Peyer's patch (tissue), 4 donors: ENCODE measurements at regions not wholly inside any gene's neighbourhood (a gene's known extent, or its start where the extent isn't known, plus 50 kb on each side); places are given as distances from the start of the nearest gene placed in this dataset.

ENCODE experiments used
- DNase-seq, 3 donors: peaks; one replicate each; pipeline ENCODE4 v3.0.0-alpha.2; 2017 to 2019
- H3K27ac ChIP-seq, 4 donors: fragments of 200-600 bp; sonication (generic); one replicate each; pipeline ENCODE4 v1.5.1; 2016 to 2019
- H3K27me3 ChIP-seq, 2 donors: fragments of 200-600 bp; sonication (generic); one replicate each; pipeline ENCODE4 v1.5.1; 2019
- H3K36me3 ChIP-seq, 3 donors: fragments of 200-600 bp; sonication (generic); one replicate each; pipeline ENCODE4 v1.5.1; 2016 to 2019
- H3K4me1 ChIP-seq, 4 donors: fragments of 200-600 bp; sonication (generic); one replicate each; pipeline ENCODE4 v1.5.1; 2016 to 2019
- H3K4me3 ChIP-seq, 4 donors: fragments of 200-600 bp; sonication (generic); 1 replicate in 3 of 4; 2 replicates in 1 of 4; pipeline ENCODE4 v1.5.1; 2016 to 2019; ENCODE audit warnings: mild to moderate bottlenecking in 1 of 4
- H3K9me3 ChIP-seq, 4 donors: fragments of 200-600 bp; sonication (generic); one replicate each; pipeline ENCODE4 v1.5.1; 2016 to 2019; ENCODE audit warnings: mild to moderate bottlenecking in 1 of 4
- POLR2A ChIP-seq, 2 donors: fragments of 450-650 bp; IDR thresholded peaks; one replicate each; pipeline ENCODE4 v1.5.1; 2017; ENCODE audit warnings: antibody characterized with exemption in 2 of 2, mild to moderate bottlenecking in 2 of 2, moderate library complexity in 2 of 2
- TF ChIP-seq, protein P1 (sequence below), 6 experiments: fragments of 450-650 bp in 4 of 6; fragments of 200-600 bp in 2 of 6; sonication (generic) in 1 of 6; IDR thresholded peaks; one replicate each; pipeline ENCODE4 v1.5.1; 2017 to 2019; ENCODE audit warnings: antibody characterized with exemption in 6 of 6, mild to moderate bottlenecking in 3 of 6, moderate library complexity in 1 of 6

DNA sequence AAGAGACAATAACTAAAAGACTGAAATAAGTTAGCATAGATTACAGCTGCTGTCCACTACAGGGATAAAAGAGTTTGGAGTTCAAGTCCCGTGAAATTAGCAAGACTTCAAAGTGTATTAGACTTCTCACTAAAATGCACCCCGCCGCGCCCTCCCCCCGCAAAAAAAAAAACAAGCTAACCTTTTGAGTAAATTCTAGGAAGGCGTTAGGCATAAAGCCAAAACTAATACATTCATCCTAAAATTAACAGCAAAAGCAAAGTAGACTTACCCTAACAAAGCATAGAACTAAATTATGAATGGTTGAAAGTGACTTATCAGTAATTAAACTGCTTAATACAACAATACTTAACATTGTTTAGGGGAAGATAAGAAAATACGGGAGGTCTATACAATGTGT is 581.0 kb upstream of the CHORDC1 start:
- no peak overlapping the region for H3K27ac ChIP-seq
- H3K4me1 ChIP-seq = no peaks in the 10 kb centered on the region
- H3K27me3 ChIP-seq = no peaks in the 10 kb centered on the region
- H3K36me3 ChIP-seq = no peaks in the 10 kb centered on the region
- no peak overlapping the region for H3K4me3 ChIP-seq
- no peaks in the 10 kb centered on the region for H3K9me3 ChIP-seq
- TF ChIP-seq POLR2A (IDR thresholded peaks at IDR 0.05) = no peak
- TF ChIP-seq, protein P1, sequence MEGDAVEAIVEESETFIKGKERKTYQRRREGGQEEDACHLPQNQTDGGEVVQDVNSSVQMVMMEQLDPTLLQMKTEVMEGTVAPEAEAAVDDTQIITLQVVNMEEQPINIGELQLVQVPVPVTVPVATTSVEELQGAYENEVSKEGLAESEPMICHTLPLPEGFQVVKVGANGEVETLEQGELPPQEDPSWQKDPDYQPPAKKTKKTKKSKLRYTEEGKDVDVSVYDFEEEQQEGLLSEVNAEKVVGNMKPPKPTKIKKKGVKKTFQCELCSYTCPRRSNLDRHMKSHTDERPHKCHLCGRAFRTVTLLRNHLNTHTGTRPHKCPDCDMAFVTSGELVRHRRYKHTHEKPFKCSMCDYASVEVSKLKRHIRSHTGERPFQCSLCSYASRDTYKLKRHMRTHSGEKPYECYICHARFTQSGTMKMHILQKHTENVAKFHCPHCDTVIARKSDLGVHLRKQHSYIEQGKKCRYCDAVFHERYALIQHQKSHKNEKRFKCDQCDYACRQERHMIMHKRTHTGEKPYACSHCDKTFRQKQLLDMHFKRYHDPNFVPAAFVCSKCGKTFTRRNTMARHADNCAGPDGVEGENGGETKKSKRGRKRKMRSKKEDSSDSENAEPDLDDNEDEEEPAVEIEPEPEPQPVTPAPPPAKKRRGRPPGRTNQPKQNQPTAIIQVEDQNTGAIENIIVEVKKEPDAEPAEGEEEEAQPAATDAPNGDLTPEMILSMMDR (IDR thresholded peaks at IDR 0.05) = no peak
- no peak for DNase-seq

DNA sequence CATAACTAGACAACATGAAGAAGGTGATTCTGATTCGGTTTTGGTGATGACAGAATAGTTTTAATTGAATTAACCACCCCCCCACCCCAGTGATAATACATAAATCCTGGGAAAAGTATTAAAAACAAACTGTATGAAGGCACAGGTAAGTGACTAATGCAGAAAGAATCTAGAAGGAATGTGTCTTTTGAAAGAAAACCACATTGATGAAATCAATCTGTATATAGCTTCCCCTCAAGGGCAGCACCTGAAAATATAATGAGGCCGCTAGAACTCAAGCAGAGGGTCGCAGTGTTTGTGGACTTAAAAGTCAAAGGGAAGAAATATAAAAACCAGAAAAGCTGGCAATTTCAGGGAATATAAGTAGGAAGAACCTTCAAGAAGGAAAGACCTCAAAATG is 580.5 kb upstream of the CHORDC1 start:
- no peaks in the 10 kb centered on the region for H3K36me3 ChIP-seq
- H3K27ac ChIP-seq = no peak overlapping the region
- no peak overlapping the region for H3K4me3 ChIP-seq

DNA sequence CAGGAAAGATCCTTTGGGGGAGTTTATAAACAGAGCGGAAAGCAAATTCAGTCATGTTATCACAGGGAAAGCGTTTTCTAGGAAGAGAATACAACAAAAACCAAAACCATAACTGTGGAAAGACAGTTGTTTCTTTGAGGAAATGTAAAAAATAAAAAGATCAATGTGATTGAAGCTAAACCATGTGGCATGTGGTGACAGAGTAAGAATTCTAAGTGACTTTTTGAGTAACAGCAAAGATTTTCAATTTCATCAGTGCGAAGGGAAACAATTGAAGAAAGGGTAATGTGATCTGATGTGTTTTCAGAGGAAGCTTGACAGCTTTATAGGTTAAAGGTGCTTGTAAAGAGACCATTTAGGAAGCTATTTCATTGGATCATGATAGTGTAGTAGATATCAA is 575.9 kb upstream of the CHORDC1 start:
- DNase-seq = no peak
- TF ChIP-seq POLR2A (IDR thresholded peaks at IDR 0.05) = no peak
- TF ChIP-seq, protein P1 (IDR thresholded peaks at IDR 0.05) = no peak
- no peaks in the 10 kb centered on the region for H3K36me3 ChIP-seq
- no peaks in the 10 kb centered on the region for H3K4me1 ChIP-seq
- no peaks in the 10 kb centered on the region for H3K27me3 ChIP-seq
- H3K9me3 ChIP-seq = no peaks in the 10 kb centered on the region
- H3K4me3 ChIP-seq = no peak overlapping the region
- no peak overlapping the region for H3K27ac ChIP-seq

More for the DNA sequence above, 580.5 kb upstream of the CHORDC1 start:
- no peaks in the 10 kb centered on the region for H3K27me3 ChIP-seq
- TF ChIP-seq POLR2A (IDR thresholded peaks at IDR 0.05) = no peak
- TF ChIP-seq, protein P1 (IDR thresholded peaks at IDR 0.05) = no peak
- DNase-seq = no peak
- H3K9me3 ChIP-seq = no peaks in the 10 kb centered on the region
- no peaks in the 10 kb centered on the region for H3K4me1 ChIP-seq

DNA sequence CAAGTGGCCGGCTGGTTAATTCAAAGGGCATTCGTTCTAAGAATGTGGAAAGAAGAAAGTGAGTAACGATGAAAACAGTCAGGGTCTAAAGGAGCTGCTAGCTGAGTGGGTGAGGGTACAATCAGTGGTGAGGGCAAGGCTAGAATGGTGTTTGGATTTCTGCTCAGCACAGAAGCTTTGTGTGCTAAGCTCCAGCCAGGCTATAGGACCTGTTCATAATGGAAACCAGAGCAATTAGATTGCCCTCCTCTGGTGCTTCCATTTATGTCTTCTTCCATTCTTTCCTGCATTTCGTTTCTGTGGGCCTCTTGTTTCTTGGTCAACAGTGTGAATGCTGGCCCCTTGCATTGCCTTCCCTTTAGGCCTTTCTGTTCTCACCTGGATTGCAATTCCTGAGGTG is 572.9 kb upstream of the CHORDC1 start:
- H3K27ac ChIP-seq = no peak overlapping the region
- H3K27me3 ChIP-seq = no peaks in the 10 kb centered on the region
- H3K36me3 ChIP-seq = no peaks in the 10 kb centered on the region
- no peak for DNase-seq
- H3K9me3 ChIP-seq = no peaks in the 10 kb centered on the region
- TF ChIP-seq, protein P1 (IDR thresholded peaks at IDR 0.05) = no peak
- TF ChIP-seq POLR2A (IDR thresholded peaks at IDR 0.05) = no peak
- H3K4me3 ChIP-seq = no peak overlapping the region
- no peaks in the 10 kb centered on the region for H3K4me1 ChIP-seq

DNA sequence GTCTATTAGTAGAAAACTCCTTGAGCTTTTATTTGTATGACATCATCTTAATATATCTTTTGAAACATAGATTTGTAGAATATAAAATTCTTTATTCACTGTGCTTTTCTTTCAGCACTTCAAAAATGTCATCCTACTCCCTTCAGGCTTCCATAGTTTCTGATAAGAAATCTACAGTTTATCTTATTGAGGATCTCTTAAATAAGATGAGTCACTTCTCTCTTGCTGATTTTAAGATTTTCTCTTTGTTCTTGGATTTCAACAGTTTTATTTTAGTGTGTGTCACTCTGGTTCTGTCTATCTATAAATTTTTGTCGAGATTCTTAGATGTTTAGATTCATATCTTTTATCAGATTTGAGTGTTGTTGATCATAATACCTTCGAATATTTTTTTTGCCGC is 566.1 kb upstream of the CHORDC1 start:
- Histone ChIP-seq H3K27me3 (no peaks in the 10 kb centered on the region), H3K9me3 (no peaks in the 10 kb centered on the region), H3K4me1 (no peaks in the 10 kb centered on the region), H3K27ac (no peak overlapping the region), H3K36me3 (no peaks in the 10 kb centered on the region), H3K4me3 (no peak overlapping the region)
- DNase-seq = no peak
- no peak for TF ChIP-seq POLR2A (IDR thresholded peaks at IDR 0.05)
- TF ChIP-seq, protein P1 (IDR thresholded peaks at IDR 0.05) = no peak

DNA sequence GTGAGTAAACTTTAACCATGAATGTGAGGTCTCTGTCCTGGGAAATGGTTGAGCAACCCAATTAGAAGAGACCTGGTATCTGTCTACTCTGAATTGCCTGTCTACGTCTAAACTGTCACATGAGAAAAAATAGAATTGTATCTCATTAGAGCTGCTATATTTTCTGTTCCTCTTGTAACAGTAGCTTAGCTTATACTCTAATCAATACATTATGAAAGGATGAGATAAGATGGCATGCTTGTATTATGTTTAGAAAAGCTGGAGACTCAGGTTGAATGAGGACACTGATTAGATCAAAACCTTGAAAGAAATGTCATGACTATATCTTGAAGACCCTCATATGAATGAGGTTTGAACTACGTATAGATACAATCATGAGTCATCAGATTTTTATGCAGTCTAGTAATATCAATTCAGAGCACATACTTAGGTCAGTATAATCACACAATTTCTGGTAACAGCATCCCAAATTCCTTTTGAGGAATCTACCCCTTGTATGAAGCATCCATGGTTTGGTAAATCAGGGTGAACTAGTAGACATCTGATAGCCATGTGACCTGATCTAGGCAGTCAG is 561.5 kb upstream of the CHORDC1 start:
- DNase-seq = no peak
- Histone ChIP-seq H3K4me1 (no peaks in the 10 kb centered on the region), H3K27ac (no peak overlapping the region), H3K27me3 (no peaks in the 10 kb centered on the region), H3K4me3 (no peak overlapping the region), H3K9me3 (no peaks in the 10 kb centered on the region), H3K36me3 (no peaks in the 10 kb centered on the region)
- no peak for TF ChIP-seq POLR2A (IDR thresholded peaks at IDR 0.05)
- TF ChIP-seq, protein P1 (IDR thresholded peaks at IDR 0.05) = no peak
